ENCODE measurements at regions not wholly inside any gene's neighbourhood (a gene's known extent, or its start where the extent isn't known, plus 50 kb on each side); places are given as distances from the start of the nearest gene placed in this dataset.

GRCh38 chr7:42552227-42552626 is 315.2 kb upstream of the GLI3 start (continued):
- no peak for TF ChIP-seq YY1 (IDR thresholded peaks at IDR 0.05; ENCODE audit: extremely low read depth, insufficient replicate concordance, low read depth, low read length)

- no peak for DNase-seq (ENCODE audit: low read depth, low spot score)
- no peak overlapping the region for H2AFZ ChIP-seq (ENCODE audit: low read depth, low read length, poor library complexity, severe bottlenecking)
- H3K27ac ChIP-seq (ENCODE audit: low read depth, low read length), result no peak overlapping the region
- H3K9me2 ChIP-seq (ENCODE audit: insufficient read depth), result no peaks in the 10 kb centered on the region
- no peaks in the 10 kb centered on the region for H3K27me3 ChIP-seq (ENCODE audit: insufficient read depth, low read length)
- peaks cover 0 to 7% of the 10 kb centered on the region in 2 experiments; a peak in 2 of 4 replicates for H3K9me3 ChIP-seq (ENCODE audit: control insufficient read depth in 1 of 2, insufficient read depth in 1 of 2, low read depth in 1 of 2, low read length in 2 of 2)
- no peaks in the 10 kb centered on the region for H3K79me2 ChIP-seq (ENCODE audit: insufficient read depth, low read length)
- H3K9ac ChIP-seq (ENCODE audit: low read length), result no peak overlapping the region
- POLR2A ChIA-PET, result no interaction called here
- intact Hi-C loops (cut with micrococcal nuclease), result no loop called here
- CTCF ChIA-PET, result interaction anchor here (0.6 kb wide), 1 partner anchor 610 kb away, joined by 3 read pairs; no protein-coding TSS in a partner anchor
- H3K4me1 ChIP-seq (ENCODE audit: control insufficient read depth in 1 of 2, insufficient read depth in 2 of 2, low read length in 2 of 2), result no peaks in the 10 kb centered on the region
- H3K4me2 ChIP-seq (ENCODE audit: low read length), result no peak overlapping the region
- H3K4me3 ChIP-seq (replicated peaks in 1 of 2; ENCODE audit: low read depth in 1 of 2, low read length in 2 of 2), result no peak overlapping the region
- TF ChIP-seq ZBTB33 (IDR thresholded peaks at IDR 0.05; ENCODE audit: extremely low read depth, insufficient replicate concordance, low read length) (no peak), EGR1 (IDR thresholded peaks at IDR 0.05; ENCODE audit: low read depth) (no peak), POLR2A (IDR thresholded peaks at IDR 0.05; ENCODE audit: borderline replicate concordance, extremely low read depth, insufficient read depth, insufficient read length) (no peak), SRF (IDR thresholded peaks at IDR 0.05; ENCODE audit: low read depth) (no peak), EZH2phosphoT487 (IDR thresholded peaks at IDR 0.05; ENCODE audit: borderline replicate concordance) (no peak), CTCF (IDR thresholded peaks at IDR 0.05 in 2 of 3, conservative IDR thresholded peaks at IDR 0.05 in 1 of 3; ENCODE audit: borderline replicate concordance in 1 of 3, insufficient read depth in 1 of 3, low read depth in 2 of 3, low read length in 2 of 3) (no peak), POLR2AphosphoS5 (IDR thresholded peaks at IDR 0.05; ENCODE audit: low read depth, low read length) (no peak), ELF1 (IDR thresholded peaks at IDR 0.05; ENCODE audit: borderline replicate concordance, low read depth) (no peak), SIN3A (IDR thresholded peaks at IDR 0.05; ENCODE audit: low read depth) (no peak)
- TF ChIP-seq, protein P1, sequence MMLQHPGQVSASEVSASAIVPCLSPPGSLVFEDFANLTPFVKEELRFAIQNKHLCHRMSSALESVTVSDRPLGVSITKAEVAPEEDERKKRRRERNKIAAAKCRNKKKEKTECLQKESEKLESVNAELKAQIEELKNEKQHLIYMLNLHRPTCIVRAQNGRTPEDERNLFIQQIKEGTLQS (IDR thresholded peaks at IDR 0.05), result no peak
- H4K20me1 ChIP-seq (ENCODE audit: insufficient read depth), result no peaks in the 10 kb centered on the region
- no peak for ATAC-seq
- RAD21 ChIA-PET (ENCODE audit: low non-redundant PET in 1 of 2, low total read pairs in 2 of 2, uncharacterized antibody in 2 of 2, unreplicated experiment in 2 of 2), result no interaction called here
- H3K36me3 ChIP-seq (ENCODE audit: control insufficient read depth in 1 of 2, insufficient read depth in 2 of 2, low read length in 2 of 2), result no peaks in the 10 kb centered on the region
- BruUV-seq (replicated peaks), result no TSS peak
Observed at GRCh38 chr7:42550706-42551470, 313.9 kb upstream of the GLI3 start.
